ENCODE measurements at regions not wholly inside any gene's neighbourhood (a gene's known extent, or its start where the extent isn't known, plus 50 kb on each side); places are given as distances from the start of the nearest gene placed in this dataset.

DNA sequence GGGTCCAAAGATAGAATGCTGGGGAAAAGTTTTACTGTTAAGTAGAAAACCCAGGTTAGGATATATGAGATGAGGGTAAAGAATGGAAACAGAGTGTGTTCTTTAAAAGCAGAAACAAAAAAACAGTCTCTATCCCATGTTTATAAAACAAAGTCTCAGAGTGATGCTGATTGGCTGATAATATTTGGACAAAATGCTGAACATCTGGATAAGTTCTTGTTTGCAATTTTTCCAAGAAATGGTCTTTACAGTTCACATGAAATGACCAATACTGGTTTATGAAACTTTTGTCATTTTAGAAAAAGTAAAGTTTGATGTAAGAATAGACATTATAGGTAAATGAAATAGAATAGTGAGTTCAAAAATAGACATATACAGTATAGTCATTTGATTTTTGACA, 96.2 kb upstream of the EYS start:
- Histone ChIP-seq H3K27me3 (no peaks in the 10 kb centered on the region), H3K36me3 (no peaks in the 10 kb centered on the region), H3K4me3 (no peak overlapping the region), H3K9me3 (replicated peaks in 1 of 11) (no peaks in the 10 kb centered on the region), H3K27ac (no peak overlapping the region), H3K4me1 (no peaks in the 10 kb centered on the region), H3K4me2 (no peak overlapping the region), H4K20me1 (no peaks in the 10 kb centered on the region), H3K9ac (no peak overlapping the region)
- no peak for TF ChIP-seq Cebpa-rat (IDR thresholded peaks at IDR 0.05)

DNA sequence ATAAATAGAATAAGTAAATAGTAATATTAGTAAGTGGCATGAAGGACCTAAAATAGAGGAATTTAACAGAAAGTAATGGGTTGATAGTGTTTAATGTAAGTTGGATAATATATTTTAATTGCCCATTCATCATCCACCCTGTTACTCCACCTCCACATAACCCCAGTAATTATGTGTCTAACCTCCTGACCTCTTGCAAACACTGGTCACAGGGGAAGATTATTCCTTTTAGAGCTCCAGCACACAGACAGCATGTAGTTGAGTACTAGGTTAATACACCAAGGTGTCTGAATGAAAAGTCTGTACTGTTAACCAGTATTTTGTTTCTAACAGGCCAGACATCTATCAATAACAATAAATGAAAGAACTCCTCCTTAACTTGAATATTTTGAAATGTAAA, 92.4 kb upstream of the EYS start:
- H3K9me3 ChIP-seq (replicated peaks in 1 of 11), result no peaks in the 10 kb centered on the region
- H3K9ac ChIP-seq, result no peak overlapping the region
- H3K36me3 ChIP-seq, result no peaks in the 10 kb centered on the region
- no peak overlapping the region for H3K4me2 ChIP-seq
- no peak for TF ChIP-seq Cebpa-rat (IDR thresholded peaks at IDR 0.05)
- H4K20me1 ChIP-seq, result no peaks in the 10 kb centered on the region
- H3K27ac ChIP-seq, result no peak overlapping the region
- H3K27me3 ChIP-seq, result no peaks in the 10 kb centered on the region
- no peaks in the 10 kb centered on the region for H3K4me1 ChIP-seq
- no peak overlapping the region for H3K4me3 ChIP-seq

DNA sequence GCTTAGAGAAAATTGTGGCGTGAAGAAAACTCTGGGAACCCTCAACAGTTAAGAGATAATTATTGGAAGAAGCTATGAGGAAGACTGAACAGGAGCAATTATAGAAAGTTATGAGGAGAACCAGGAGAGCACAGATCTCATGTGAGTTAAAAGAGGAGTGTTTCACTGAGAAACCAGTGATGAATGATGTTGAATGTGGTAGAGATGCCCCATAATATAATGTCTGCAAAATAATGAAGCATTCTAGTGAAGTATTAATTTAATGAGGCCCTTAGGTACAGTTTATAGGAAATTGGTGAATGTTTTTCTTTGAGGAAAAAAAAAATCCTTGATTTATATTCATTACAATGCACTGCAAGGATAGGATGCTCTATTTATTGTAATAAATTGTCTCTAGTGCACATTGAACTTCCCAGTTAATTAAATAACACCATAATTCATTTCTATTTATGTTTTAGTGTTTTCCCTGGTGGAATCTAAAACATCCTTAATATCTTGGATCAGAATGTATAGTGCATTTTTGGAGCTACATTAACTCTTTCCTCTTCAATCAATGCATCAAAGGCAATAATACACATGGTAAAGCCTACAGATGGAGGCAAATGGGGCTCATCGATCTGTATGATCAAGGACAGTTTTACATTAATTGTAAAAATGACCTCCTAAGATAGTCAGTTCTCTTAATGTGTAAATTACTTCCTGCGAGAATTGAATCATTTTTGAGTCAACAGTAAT, 91.4 kb upstream of the EYS start:
- no peak for TF ChIP-seq Cebpa-rat (IDR thresholded peaks at IDR 0.05)
- no peak overlapping the region for H3K4me2 ChIP-seq
- H3K4me1 ChIP-seq, result no peaks in the 10 kb centered on the region
- no peaks in the 10 kb centered on the region for H3K36me3 ChIP-seq
- H3K4me3 ChIP-seq, result no peak overlapping the region
- H3K27ac ChIP-seq, result no peak overlapping the region
- no peaks in the 10 kb centered on the region for H3K27me3 ChIP-seq
- H3K9ac ChIP-seq, result no peak overlapping the region
- no peaks in the 10 kb centered on the region for H4K20me1 ChIP-seq
- H3K9me3 ChIP-seq (replicated peaks in 1 of 11), result no peaks in the 10 kb centered on the region

DNA sequence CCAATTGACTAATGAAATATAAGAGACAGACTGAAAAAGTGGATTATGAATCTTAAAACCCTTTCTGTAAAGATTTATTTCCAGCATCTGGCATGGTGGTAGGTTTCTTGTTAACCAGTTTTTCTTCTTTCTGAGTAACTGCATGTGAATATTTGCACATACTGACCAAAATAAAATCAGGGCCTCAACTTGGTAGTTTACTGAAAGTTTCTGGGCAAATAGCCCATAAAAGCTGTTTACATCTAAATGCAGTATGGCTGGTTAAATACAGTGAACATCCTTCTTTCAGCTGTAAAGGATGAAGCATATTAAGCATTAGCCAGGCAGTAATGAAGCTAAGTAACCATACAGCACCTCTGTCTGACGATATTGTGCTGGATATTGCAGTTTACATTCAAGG, 83.6 kb upstream of the EYS start:
- Histone ChIP-seq H4K20me1 (no peaks in the 10 kb centered on the region), H3K27ac (no peak overlapping the region), H3K4me3 (no peak overlapping the region), H3K4me1 (no peaks in the 10 kb centered on the region), H3K4me2 (no peak overlapping the region), H3K9ac (no peak overlapping the region), H3K36me3 (no peaks in the 10 kb centered on the region), H3K27me3 (no peaks in the 10 kb centered on the region), H3K9me3 (replicated peaks in 1 of 11) (peaks cover 0 to 11% (median 6%) of the 10 kb centered on the region in 11 experiments; a peak in 14 of 22 replicates)
- no peak for TF ChIP-seq Cebpa-rat (IDR thresholded peaks at IDR 0.05)

DNA sequence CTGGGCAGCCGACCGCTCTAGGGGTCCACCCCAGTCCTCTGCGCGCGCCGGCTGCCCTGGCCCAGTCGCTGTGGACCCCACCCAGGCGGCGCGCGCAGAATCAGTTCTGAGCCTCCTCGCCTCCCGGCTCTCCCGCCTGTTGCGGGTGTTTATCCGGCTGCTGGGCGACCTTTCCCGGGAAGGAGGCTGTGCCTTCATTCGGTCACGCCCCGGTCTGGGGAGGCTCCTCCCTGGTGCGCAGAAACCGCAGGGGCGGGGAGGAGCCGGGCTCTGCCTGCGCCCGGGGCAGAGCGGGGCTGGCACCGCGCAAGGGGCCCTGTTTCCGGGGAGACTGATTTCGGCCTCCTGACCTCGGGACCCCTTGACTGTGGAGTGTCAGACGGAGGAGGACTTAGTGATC, 80.8 kb upstream of the EYS start:
- H3K27ac ChIP-seq, result no peak overlapping the region
- H3K4me3 ChIP-seq, result no peak overlapping the region
- H3K36me3 ChIP-seq, result no peaks in the 10 kb centered on the region
- H3K9ac ChIP-seq, result no peak overlapping the region
- TF ChIP-seq Cebpa-rat (IDR thresholded peaks at IDR 0.05), result no peak
- H3K9me3 ChIP-seq (replicated peaks in 1 of 11), result peaks cover 0 to 11% (median 6%) of the 10 kb centered on the region in 11 experiments; a peak in 14 of 22 replicates
- no peak overlapping the region for H3K4me2 ChIP-seq
- H3K4me1 ChIP-seq, result no peaks in the 10 kb centered on the region
- H3K27me3 ChIP-seq, result no peaks in the 10 kb centered on the region
- H4K20me1 ChIP-seq, result no peaks in the 10 kb centered on the region

DNA sequence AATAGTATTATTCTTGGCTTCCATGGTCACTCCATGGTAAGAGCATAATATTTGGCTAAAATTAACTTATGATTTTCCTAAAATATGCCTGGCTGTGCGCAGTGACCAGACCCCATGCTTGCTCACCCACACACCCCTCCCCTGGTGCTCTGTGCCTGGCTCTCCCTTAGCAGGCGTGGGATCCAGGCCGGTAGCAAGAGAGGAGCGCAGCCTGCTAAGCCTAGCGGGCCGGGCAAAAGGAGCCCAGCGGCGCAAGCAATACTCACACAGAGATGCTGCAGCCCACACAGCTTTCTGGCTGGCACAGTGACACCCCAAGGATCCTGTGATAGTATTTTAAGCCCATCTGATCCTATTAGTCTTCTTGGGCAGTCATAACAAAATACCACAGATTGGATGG, 79.8 kb upstream of the EYS start:
- Histone ChIP-seq H4K20me1 (no peaks in the 10 kb centered on the region), H3K4me3 (no peak overlapping the region), H3K4me2 (no peak overlapping the region), H3K27me3 (no peaks in the 10 kb centered on the region), H3K9me3 (replicated peaks in 1 of 11) (peaks cover 0 to 11% (median 6%) of the 10 kb centered on the region in 11 experiments; a peak in 14 of 22 replicates), H3K36me3 (no peaks in the 10 kb centered on the region), H3K9ac (no peak overlapping the region), H3K4me1 (no peaks in the 10 kb centered on the region), H3K27ac (no peak overlapping the region)
- no peak for TF ChIP-seq Cebpa-rat (IDR thresholded peaks at IDR 0.05)

DNA sequence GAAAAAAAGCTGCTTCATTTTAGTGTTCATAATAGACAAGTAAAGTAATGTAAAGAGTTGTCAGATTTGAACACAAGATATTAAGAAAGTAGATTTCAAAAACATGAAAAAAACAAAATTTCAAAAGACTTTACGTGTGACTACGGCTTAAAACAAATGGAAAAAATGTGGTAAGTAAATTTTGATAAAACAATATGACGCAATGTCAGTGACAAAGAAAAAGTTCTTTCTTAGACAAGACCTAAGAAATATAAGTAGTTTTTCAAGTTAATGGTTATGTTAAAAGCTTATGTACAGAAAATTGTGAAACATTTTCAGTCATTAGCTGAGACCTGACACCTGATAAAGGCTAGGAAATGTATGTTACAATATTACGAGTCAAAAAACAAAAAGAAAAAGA, 73.7 kb upstream of the EYS start:
- H3K27me3 ChIP-seq, result no peaks in the 10 kb centered on the region
- H3K9me3 ChIP-seq (replicated peaks in 1 of 11), result no peaks in the 10 kb centered on the region
- no peaks in the 10 kb centered on the region for H4K20me1 ChIP-seq
- no peak overlapping the region for H3K9ac ChIP-seq
- TF ChIP-seq Cebpa-rat (IDR thresholded peaks at IDR 0.05), result no peak
- H3K4me3 ChIP-seq, result no peak overlapping the region
- H3K36me3 ChIP-seq, result no peaks in the 10 kb centered on the region
- H3K27ac ChIP-seq, result no peak overlapping the region
- no peak overlapping the region for H3K4me2 ChIP-seq
- H3K4me1 ChIP-seq, result no peaks in the 10 kb centered on the region

DNA sequence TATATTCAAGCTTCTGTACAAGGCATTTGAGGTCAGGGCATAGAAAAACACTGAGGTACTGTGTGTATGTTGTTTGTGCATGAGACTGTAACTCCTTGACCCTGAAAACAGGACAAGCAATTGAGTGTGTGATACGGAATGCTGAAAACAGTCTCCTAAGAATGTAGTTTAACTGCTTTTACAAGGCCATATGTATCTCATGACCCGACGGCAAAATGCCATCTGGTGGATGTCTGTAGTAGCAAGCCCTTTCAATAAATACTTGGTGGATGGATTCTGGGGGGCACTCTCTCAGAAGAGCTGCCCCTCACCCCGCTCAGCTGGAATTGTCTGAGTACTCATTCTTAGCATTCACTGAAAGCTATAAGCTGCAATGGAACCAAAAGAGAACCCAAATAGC, 69.3 kb upstream of the EYS start:
- Histone ChIP-seq H3K27ac (no peak overlapping the region), H3K27me3 (no peaks in the 10 kb centered on the region), H3K36me3 (no peaks in the 10 kb centered on the region), H3K9me3 (replicated peaks in 1 of 11) (no peaks in the 10 kb centered on the region), H3K9ac (no peak overlapping the region), H3K4me2 (no peak overlapping the region), H3K4me1 (no peaks in the 10 kb centered on the region), H3K4me3 (no peak overlapping the region), H4K20me1 (no peaks in the 10 kb centered on the region)
- TF ChIP-seq Cebpa-rat (IDR thresholded peaks at IDR 0.05), result no peak

DNA sequence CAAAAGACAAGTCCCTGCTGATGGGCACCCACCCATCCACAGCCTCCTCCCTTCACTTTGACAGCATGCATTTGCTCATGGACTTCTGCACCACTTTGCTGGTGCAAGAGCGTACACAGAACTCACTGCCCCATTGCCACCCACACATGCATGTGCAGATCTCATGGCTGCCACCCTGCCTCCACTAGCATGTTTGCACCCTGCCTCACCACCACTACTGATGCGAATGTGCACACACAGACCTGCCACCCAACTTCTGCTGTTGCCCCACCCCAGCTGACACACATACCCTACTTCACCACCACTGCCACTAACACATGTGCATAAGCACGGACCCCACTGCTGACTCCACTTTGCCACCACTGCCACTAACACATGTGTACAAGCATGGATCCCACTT, 64.9 kb upstream of the EYS start:
- H3K4me2 ChIP-seq, result no peak overlapping the region
- H3K27ac ChIP-seq, result no peak overlapping the region
- H3K4me3 ChIP-seq, result no peak overlapping the region
- H3K9ac ChIP-seq, result no peak overlapping the region
- no peak for TF ChIP-seq Cebpa-rat (IDR thresholded peaks at IDR 0.05)
- no peaks in the 10 kb centered on the region for H3K9me3 ChIP-seq (replicated peaks in 1 of 11)
- H3K4me1 ChIP-seq, result no peaks in the 10 kb centered on the region
- H4K20me1 ChIP-seq, result no peaks in the 10 kb centered on the region
- no peaks in the 10 kb centered on the region for H3K27me3 ChIP-seq
- H3K36me3 ChIP-seq, result no peaks in the 10 kb centered on the region

DNA sequence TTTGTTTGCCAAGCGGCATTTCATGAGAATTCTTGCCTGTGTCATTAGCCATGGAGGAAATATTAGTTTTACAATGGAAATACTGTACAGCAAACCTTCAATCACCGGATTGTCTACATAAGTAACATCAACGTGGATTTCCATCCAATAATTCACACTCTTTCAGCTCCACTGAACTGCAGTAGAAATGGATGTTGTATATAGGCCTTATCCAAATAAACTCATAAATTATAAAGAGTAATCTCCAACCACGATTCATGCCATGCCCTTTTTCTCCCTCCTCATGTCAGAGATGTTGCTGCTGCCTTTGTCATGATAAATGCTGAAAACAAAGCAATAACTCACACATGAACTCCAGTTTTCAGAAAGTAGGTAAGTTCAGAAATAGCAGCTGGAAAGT, 54.9 kb upstream of the EYS start:
- Histone ChIP-seq H3K9ac (no peak overlapping the region), H3K9me3 (replicated peaks in 1 of 11) (no peaks in the 10 kb centered on the region), H3K4me2 (no peak overlapping the region), H3K36me3 (no peaks in the 10 kb centered on the region), H3K27ac (no peak overlapping the region), H3K4me3 (no peak overlapping the region), H4K20me1 (no peaks in the 10 kb centered on the region), H3K4me1 (no peaks in the 10 kb centered on the region), H3K27me3 (no peaks in the 10 kb centered on the region)
- TF ChIP-seq Cebpa-rat (IDR thresholded peaks at IDR 0.05), result no peak
